Mucosa of descending colon (tissue), 3 donors: ENCODE measurements at regions not wholly inside any gene's neighbourhood (a gene's known extent, or its start where the extent isn't known, plus 50 kb on each side); places are given as distances from the start of the nearest gene placed in this dataset.

Experiments
- ATAC-seq: fragments of 200-7000 bp; cut with Tn5 transposase; one replicate; pipeline ENCODE4 v1.9.1; 2020; ENCODE audit warnings: mild to moderate bottlenecking, moderate library complexity
- DNase-seq, 3 donors: peaks; one replicate each; pipeline ENCODE4 v3.0.0-alpha.2; 2020
- H3K36me3 ChIP-seq: fragments of 200-600 bp; one replicate; pipeline ENCODE4 v1.8.0; 2021; ENCODE audit warnings: low read depth, mild to moderate bottlenecking
- H3K4me1 ChIP-seq: fragments of 200-600 bp; one replicate; pipeline ENCODE4 v1.8.0; 2021; ENCODE audit warnings: low read depth, mild to moderate bottlenecking
- H3K4me3 ChIP-seq: fragments of 200-600 bp; one replicate; pipeline ENCODE4 v1.8.0; 2021; ENCODE audit warnings: mild to moderate bottlenecking
- H3K9me3 ChIP-seq: fragments of 200-600 bp; one replicate; pipeline ENCODE4 v1.8.0; 2021; ENCODE audit warnings: mild to moderate bottlenecking
- intact Hi-C, 2 donors: fragments of 100-400 bp; cut with DNase I in 1 of 2; cut with micrococcal nuclease in 1 of 2; formaldehyde crosslinking; loops; one replicate each; pipeline versions ENCODE4 v1.11.0 to v1.11.1; 2022; cut with DNase I, micrococcal nuclease
- TF ChIP-seq, protein P1 (sequence below): fragments of 200-600 bp; IDR thresholded peaks from one replicate; pipeline ENCODE4 v1.8.0; 2022; ENCODE audit warnings: antibody characterized with exemption, mild to moderate bottlenecking
- donor health status: DM: no; HTN: no; CAD: no; lungs with moderate emphysema.
- donor health status: DM: no; HTN: no; CAD: no.
- donor health status: DM: no; HTN: yes; CAD: no.

DNA sequence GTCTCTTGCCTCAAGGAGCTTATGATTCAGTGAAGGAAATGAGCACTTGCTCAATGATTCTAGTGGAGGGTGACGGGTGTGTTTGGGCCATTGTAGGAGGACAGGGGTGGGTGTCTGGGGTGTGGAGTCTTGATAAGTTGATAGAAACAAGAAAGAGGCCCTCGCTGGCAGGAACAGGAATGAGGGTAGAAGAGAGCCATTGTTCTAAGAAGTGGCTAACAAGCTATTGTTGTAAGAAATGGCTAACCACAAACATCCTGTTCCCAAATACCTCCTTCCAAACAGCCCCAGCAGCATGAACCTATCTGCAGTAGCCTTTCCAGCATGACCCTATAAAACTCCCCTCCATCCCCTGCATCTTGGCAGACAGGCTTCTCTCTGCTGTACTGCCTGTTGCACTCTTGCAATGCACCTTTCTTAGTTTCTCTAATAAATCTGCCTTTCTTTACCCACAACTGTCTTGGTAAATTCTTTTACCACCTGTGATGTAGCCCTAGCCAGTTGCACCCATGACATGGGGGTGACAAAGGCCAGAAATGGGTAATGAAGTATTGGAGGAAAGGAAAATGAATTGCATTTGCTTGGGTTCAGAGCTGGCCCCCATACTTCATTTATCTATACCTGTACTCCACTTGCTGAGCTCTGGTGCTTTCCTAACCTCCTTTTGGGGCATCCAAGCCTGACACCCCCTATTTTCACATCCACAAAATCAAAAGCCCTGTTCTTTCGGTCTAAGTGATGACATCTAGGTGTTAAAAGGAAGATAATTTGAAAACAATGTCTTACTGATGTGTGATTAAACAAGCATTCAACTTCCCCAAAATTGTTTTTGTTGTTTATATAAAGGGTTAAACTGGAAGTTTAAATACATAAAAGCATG, 389.1 kb downstream of the GRIN2B start:
- TF ChIP-seq, protein P1, sequence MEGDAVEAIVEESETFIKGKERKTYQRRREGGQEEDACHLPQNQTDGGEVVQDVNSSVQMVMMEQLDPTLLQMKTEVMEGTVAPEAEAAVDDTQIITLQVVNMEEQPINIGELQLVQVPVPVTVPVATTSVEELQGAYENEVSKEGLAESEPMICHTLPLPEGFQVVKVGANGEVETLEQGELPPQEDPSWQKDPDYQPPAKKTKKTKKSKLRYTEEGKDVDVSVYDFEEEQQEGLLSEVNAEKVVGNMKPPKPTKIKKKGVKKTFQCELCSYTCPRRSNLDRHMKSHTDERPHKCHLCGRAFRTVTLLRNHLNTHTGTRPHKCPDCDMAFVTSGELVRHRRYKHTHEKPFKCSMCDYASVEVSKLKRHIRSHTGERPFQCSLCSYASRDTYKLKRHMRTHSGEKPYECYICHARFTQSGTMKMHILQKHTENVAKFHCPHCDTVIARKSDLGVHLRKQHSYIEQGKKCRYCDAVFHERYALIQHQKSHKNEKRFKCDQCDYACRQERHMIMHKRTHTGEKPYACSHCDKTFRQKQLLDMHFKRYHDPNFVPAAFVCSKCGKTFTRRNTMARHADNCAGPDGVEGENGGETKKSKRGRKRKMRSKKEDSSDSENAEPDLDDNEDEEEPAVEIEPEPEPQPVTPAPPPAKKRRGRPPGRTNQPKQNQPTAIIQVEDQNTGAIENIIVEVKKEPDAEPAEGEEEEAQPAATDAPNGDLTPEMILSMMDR: no peak
- intact Hi-C loops: no loop called here
- H3K4me1 ChIP-seq: no peaks in the 10 kb centered on the region

DNA sequence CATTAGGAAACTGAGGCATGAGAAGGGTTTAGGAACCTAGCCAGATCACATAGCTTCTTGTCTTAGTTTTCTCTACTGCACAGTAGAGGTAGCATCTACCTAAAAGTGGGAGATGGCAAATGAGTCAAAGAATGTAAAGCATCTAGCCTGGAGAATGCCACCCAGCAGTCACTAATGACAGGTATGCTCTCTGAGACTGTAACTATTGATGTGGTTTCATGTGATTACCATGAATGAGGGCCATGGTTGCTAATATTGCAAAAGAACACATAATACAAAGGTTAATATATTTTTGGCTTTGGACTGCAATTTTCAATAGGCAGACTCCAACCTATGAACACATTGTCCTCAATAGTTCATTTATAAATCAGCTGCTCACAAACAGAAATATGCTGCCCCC, 389.9 kb downstream of the GRIN2B start:
- ATAC-seq: no peak
- intact Hi-C loops: no loop called here
- H3K4me1 ChIP-seq: no peaks in the 10 kb centered on the region
- no peaks in the 10 kb centered on the region for H3K9me3 ChIP-seq
- H3K36me3 ChIP-seq: no peaks in the 10 kb centered on the region
- TF ChIP-seq, protein P1: no peak
- no peak for DNase-seq
- H3K4me3 ChIP-seq: no peak overlapping the region

More for the DNA sequence above, 389.1 kb downstream of the GRIN2B start:
- no peaks in the 10 kb centered on the region for H3K36me3 ChIP-seq
- no peak for DNase-seq
- no peak for ATAC-seq
- no peaks in the 10 kb centered on the region for H3K9me3 ChIP-seq
- no peak overlapping the region for H3K4me3 ChIP-seq

DNA sequence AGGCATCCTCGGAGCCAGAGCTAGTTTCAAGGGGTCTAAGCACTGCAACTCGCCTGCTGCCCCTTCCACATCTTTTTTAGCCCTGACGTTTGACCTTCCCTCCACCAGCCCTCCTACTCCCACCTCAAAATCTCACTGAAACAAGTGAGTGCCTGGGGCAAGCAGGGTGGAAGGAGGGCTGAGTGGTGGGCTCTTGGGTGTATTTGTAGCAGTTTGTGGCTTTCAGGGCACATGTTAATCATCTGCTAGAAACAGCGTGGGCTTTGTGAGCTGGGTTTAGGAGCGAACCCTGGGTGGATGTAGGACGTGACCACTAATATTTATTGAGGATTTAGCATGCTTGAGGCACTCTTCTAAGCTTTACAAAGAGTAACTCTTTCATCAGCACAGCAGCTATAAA, 390.3 kb downstream of the GRIN2B start:
- intact Hi-C loops: no loop called here
- TF ChIP-seq, protein P1: no peak

DNA sequence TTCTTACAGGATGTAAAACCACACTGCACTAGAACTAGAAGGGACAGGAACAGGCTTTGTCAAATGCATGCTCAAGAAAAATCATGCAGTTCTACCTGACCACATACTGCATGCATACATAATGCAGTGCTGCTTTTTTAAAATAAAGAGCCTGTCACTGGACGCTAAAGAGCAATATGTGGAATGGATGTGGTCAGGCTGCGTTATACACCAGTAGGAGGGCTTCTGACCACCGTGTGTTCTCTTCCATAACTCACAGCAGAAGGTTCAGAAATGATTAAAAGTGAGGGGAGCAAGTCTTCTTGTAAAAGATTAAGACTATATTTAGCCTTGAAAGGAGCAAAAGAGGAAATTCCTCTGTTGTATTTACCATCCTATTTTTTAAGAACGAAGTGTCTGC, 392.0 kb downstream of the EMP1 start:
- ATAC-seq: no peak
- H3K36me3 ChIP-seq: no peaks in the 10 kb centered on the region
- TF ChIP-seq, protein P1: no peak

More for the DNA sequence above, 390.3 kb downstream of the GRIN2B start:
- no peak overlapping the region for H3K4me3 ChIP-seq
- DNase-seq (no peak), ATAC-seq (no peak)
- H3K4me1 ChIP-seq: no peaks in the 10 kb centered on the region
- no peaks in the 10 kb centered on the region for H3K9me3 ChIP-seq
- H3K36me3 ChIP-seq: no peaks in the 10 kb centered on the region

DNA sequence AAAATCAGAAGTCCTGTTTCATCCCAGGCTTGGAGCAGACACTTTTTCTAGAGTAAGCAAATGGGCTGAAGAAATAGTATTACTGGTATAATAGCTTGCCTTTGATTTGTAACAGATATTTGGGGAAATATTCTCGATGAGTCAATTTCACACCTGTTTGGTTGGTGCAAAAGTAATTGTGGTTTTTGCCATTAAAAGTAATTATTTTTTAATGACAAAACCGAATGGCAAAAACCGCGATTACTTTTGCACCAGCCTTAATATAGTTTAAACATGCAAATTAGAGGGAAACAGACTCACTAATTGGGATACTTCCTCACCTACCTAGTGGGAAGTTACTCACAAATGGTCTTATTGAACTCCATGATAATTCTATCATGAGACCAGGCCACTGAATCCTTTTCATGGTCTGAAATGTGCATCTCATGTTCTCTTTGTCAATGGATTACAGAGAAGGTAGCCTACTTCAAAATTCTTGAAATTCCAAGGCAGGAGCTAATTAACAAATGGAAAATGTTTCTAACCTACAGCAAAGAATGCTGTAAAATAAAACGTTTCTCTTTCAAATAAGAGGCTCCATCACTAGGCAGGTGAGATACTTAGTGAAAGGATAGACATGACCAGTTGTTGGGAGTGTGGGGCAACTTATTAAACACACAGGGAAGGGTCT, 391.3 kb downstream of the EMP1 start:
- TF ChIP-seq, protein P1: no peak
- Histone ChIP-seq H3K4me3 (no peak overlapping the region), H3K36me3 (no peaks in the 10 kb centered on the region), H3K9me3 (no peaks in the 10 kb centered on the region), H3K4me1 (no peaks in the 10 kb centered on the region)
- DNase-seq (no peak), ATAC-seq (no peak)
- intact Hi-C loops: no loop called here

More for the DNA sequence above, 392.0 kb downstream of the EMP1 start:
- no peak for DNase-seq
- Histone ChIP-seq H3K9me3 (no peaks in the 10 kb centered on the region), H3K4me3 (no peak overlapping the region), H3K4me1 (no peaks in the 10 kb centered on the region)
- intact Hi-C loops: no loop called here
